ENCODE measurements at regions not wholly inside any gene's neighbourhood (a gene's known extent, or its start where the extent isn't known, plus 50 kb on each side); places are given as distances from the start of the nearest gene placed in this dataset.

- H3K27me3 ChIP-seq (replicated peaks; ENCODE audit: insufficient read depth, low read depth, low read length, poor library complexity) = no peaks in the 10 kb centered on the region
- TF ChIP-seq CTCF (conservative IDR thresholded peaks at IDR 0.05; ENCODE audit: low read depth, low read length) (0 out of 2 replicates have a peak, but pooled peaks have one; percentile 16), EZH2 (IDR thresholded peaks at IDR 0.05; ENCODE audit: borderline replicate concordance, low read depth, low read length, poor library complexity, severe bottlenecking) (no peak)
- no peak for DNase-seq (ENCODE audit: low spot score)
- BruUV-seq (replicated peaks) = no TSS peak
- H3K4me3 ChIP-seq (ENCODE audit: low read depth, low read length, poor library complexity, severe bottlenecking) = no peak overlapping the region
- H3K9me3 ChIP-seq (ENCODE audit: low read depth, low read length, poor library complexity, severe bottlenecking) = no peaks in the 10 kb centered on the region
- no peak overlapping the region for H3K27ac ChIP-seq (ENCODE audit: low read depth, low read length, poor library complexity, severe bottlenecking)
- no peaks in the 10 kb centered on the region for H3K36me3 ChIP-seq (ENCODE audit: insufficient read depth, low read length, poor library complexity, severe bottlenecking)
- ChIA-PET CTCF (no interaction called here), POLR2A (ENCODE audit: low non-redundant PET) (no interaction called here)
- no peaks in the 10 kb centered on the region for H3K4me1 ChIP-seq (ENCODE audit: insufficient read depth, low read length, poor library complexity, severe bottlenecking)
- intact Hi-C loops (cut with micrococcal nuclease; ENCODE audit: unreplicated experiment) = no loop called here
Observed at GRCh38 chr13:87810391-87810801, 139.2 kb downstream of the SLITRK5 start.

- CTCF ChIA-PET = no interaction called here
- Histone ChIP-seq H3K27me3 (replicated peaks; ENCODE audit: insufficient read depth, low read depth, low read length, poor library complexity) (no peaks in the 10 kb centered on the region), H3K36me3 (ENCODE audit: insufficient read depth, low read length, poor library complexity, severe bottlenecking) (no peaks in the 10 kb centered on the region), H3K4me1 (ENCODE audit: insufficient read depth, low read length, poor library complexity, severe bottlenecking) (no peaks in the 10 kb centered on the region), H3K27ac (ENCODE audit: low read depth, low read length, poor library complexity, severe bottlenecking) (no peak overlapping the region), H3K4me3 (ENCODE audit: low read depth, low read length, poor library complexity, severe bottlenecking) (no peak overlapping the region), H3K9me3 (ENCODE audit: low read depth, low read length, poor library complexity, severe bottlenecking) (no peaks in the 10 kb centered on the region)
- no TSS peak for BruUV-seq (replicated peaks)
- TF ChIP-seq CTCF (conservative IDR thresholded peaks at IDR 0.05; ENCODE audit: low read depth, low read length) (no peak), EZH2 (IDR thresholded peaks at IDR 0.05; ENCODE audit: borderline replicate concordance, low read depth, low read length, poor library complexity, severe bottlenecking) (no peak)
- DNase-seq (ENCODE audit: low spot score) = no peak
- intact Hi-C loops (cut with micrococcal nuclease; ENCODE audit: unreplicated experiment) = no loop called here
- POLR2A ChIA-PET (ENCODE audit: low non-redundant PET) = no interaction called here
Observed at GRCh38 chr13:87810920-87811344, 139.8 kb downstream of the SLITRK5 start.

- Histone ChIP-seq H3K27me3 (replicated peaks; ENCODE audit: insufficient read depth, low read depth, low read length, poor library complexity) (no peaks in the 10 kb centered on the region), H3K27ac (ENCODE audit: low read depth, low read length, poor library complexity, severe bottlenecking) (no peak overlapping the region), H3K9me3 (ENCODE audit: low read depth, low read length, poor library complexity, severe bottlenecking) (no peaks in the 10 kb centered on the region), H3K4me1 (ENCODE audit: insufficient read depth, low read length, poor library complexity, severe bottlenecking) (no peaks in the 10 kb centered on the region), H3K36me3 (ENCODE audit: insufficient read depth, low read length, poor library complexity, severe bottlenecking) (no peaks in the 10 kb centered on the region), H3K4me3 (ENCODE audit: low read depth, low read length, poor library complexity, severe bottlenecking) (no peak overlapping the region)
- no peak for DNase-seq (ENCODE audit: low spot score)
- CTCF ChIA-PET = no interaction called here
- BruUV-seq (replicated peaks) = no TSS peak
- intact Hi-C loops (cut with micrococcal nuclease; ENCODE audit: unreplicated experiment) = no loop called here
- TF ChIP-seq EZH2 (IDR thresholded peaks at IDR 0.05; ENCODE audit: borderline replicate concordance, low read depth, low read length, poor library complexity, severe bottlenecking) (no peak), CTCF (conservative IDR thresholded peaks at IDR 0.05; ENCODE audit: low read depth, low read length) (no peak)
- POLR2A ChIA-PET (ENCODE audit: low non-redundant PET) = no interaction called here
Observed at GRCh38 chr13:87814403-87814802, 143.2 kb downstream of the SLITRK5 start.

All from A673 (cell line).